GM19372 (cell line): ENCODE measurements at regions not wholly inside any gene's neighbourhood (a gene's known extent, or its start where the extent isn't known, plus 50 kb on each side); places are given as distances from the start of the nearest gene placed in this dataset.

Experiments used
- ATAC-seq: cut with Tn5 transposase; IDR thresholded peaks from one replicate; pipeline ENCODE4 v1.9.1; 2021; ENCODE audit warnings: mild to moderate bottlenecking, low read depth, moderate library complexity; ENCODE audit not compliant: unreplicated experiment

- no peak for ATAC-seq
Measured at GRCh38 chr16:6266703-6267102, 1065.9 kb upstream of the RBFOX1 start.

- no peak for ATAC-seq
Measured at GRCh38 chr16:6265968-6266367, 1066.7 kb upstream of the RBFOX1 start.

- no peak for ATAC-seq
Measured at GRCh38 chr16:6258056-6258455, 1074.6 kb upstream of the RBFOX1 start.

- no peak for ATAC-seq
Measured at GRCh38 chr16:6252541-6252940, 1080.1 kb upstream of the RBFOX1 start.

GRCh38 chr16:6250511-6250910, 1082.1 kb upstream of the RBFOX1 start:
- no peak for ATAC-seq

GRCh38 chr16:6249863-6250262, 1082.8 kb upstream of the RBFOX1 start:
- no peak for ATAC-seq

- ATAC-seq: no peak
Measured at GRCh38 chr16:6248199-6248598, 1084.4 kb upstream of the RBFOX1 start.

GRCh38 chr16:6247775-6248174, 1084.9 kb upstream of the RBFOX1 start:
- no peak for ATAC-seq

GRCh38 chr16:6247150-6247549, 1085.5 kb upstream of the RBFOX1 start:
- ATAC-seq: no peak

- no peak for ATAC-seq
Measured at GRCh38 chr16:6246266-6246665, 1086.4 kb upstream of the RBFOX1 start.

GRCh38 chr16:6232056-6232455, 1100.6 kb upstream of the RBFOX1 start:
- no peak for ATAC-seq

- ATAC-seq: no peak
Measured at GRCh38 chr16:6231398-6231797, 1101.2 kb upstream of the RBFOX1 start.

- ATAC-seq: no peak
Measured at GRCh38 chr16:6229186-6229585, 1103.5 kb upstream of the RBFOX1 start.

GRCh38 chr16:6218855-6219254, 1113.8 kb upstream of the RBFOX1 start:
- ATAC-seq: no peak

- no peak for ATAC-seq
Measured at GRCh38 chr16:6216836-6217235, 1115.8 kb upstream of the RBFOX1 start.

GRCh38 chr16:6211644-6212043, 1114.0 kb upstream of the EEF2KMT start:
- no peak for ATAC-seq

- ATAC-seq: no peak
Measured at GRCh38 chr16:6209355-6209930, 1111.8 kb upstream of the EEF2KMT start.

- no peak for ATAC-seq
Measured at GRCh38 chr16:6207580-6207979, 1110.0 kb upstream of the EEF2KMT start.

- no peak for ATAC-seq
Measured at GRCh38 chr16:6207124-6207523, 1109.5 kb upstream of the EEF2KMT start.

GRCh38 chr16:6206080-6206479, 1108.5 kb upstream of the EEF2KMT start:
- ATAC-seq: no peak

GRCh38 chr16:6204945-6205344, 1107.3 kb upstream of the EEF2KMT start:
- no peak for ATAC-seq

GRCh38 chr16:6200861-6201260, 1103.3 kb upstream of the EEF2KMT start:
- ATAC-seq: no peak

- ATAC-seq: no peak
Measured at GRCh38 chr16:6200271-6200670, 1102.7 kb upstream of the EEF2KMT start.
